Fibroblast of peridontal ligament (primary cell): ENCODE measurements at regions not wholly inside any gene's neighbourhood (a gene's known extent, or its start where the extent isn't known, plus 50 kb on each side); places are given as distances from the start of the nearest gene placed in this dataset.

ENCODE experiments used
- DNase-seq: peaks from one replicate; pipeline ENCODE4 v3.0.0-alpha.2; 2010; ENCODE audit errors: extremely low read depth

- no peak for DNase-seq
These were observed 374.4 kb upstream of the DDI1 start for GRCh38 chr11:103661991-103662390.

GRCh38 chr11:103662880-103663279, 373.6 kb upstream of the DDI1 start:
- no peak for DNase-seq

GRCh38 chr11:103668859-103669258, 367.6 kb upstream of the DDI1 start:
- DNase-seq = no peak

GRCh38 chr11:103671143-103671651, 365.2 kb upstream of the DDI1 start:
- DNase-seq = no peak

- DNase-seq = peak; percentile 70
These were observed 362.7 kb upstream of the DDI1 start for GRCh38 chr11:103673773-103674172.

- DNase-seq = no peak
These were observed 360.0 kb upstream of the DDI1 start for GRCh38 chr11:103676413-103676812.

GRCh38 chr11:103680826-103681225, 355.6 kb upstream of the DDI1 start:
- no peak for DNase-seq

GRCh38 chr11:103681855-103682254, 354.6 kb upstream of the DDI1 start:
- DNase-seq = no peak

GRCh38 chr11:103682318-103683184, 353.9 kb upstream of the DDI1 start:
- peak; percentile 85 for DNase-seq

- DNase-seq = no peak
These were observed 352.9 kb upstream of the DDI1 start for GRCh38 chr11:103683576-103683975.

GRCh38 chr11:103688924-103689323, 347.5 kb upstream of the DDI1 start:
- DNase-seq = no peak

GRCh38 chr11:103690356-103690755, 346.1 kb upstream of the DDI1 start:
- DNase-seq = peak; percentile 5

- no peak for DNase-seq
These were observed 340.3 kb upstream of the DDI1 start for GRCh38 chr11:103696123-103696522.

- DNase-seq = peak; percentile 31
These were observed 337.2 kb upstream of the DDI1 start for GRCh38 chr11:103699216-103699615.

GRCh38 chr11:103699656-103700055, 336.8 kb upstream of the DDI1 start:
- DNase-seq = no peak

GRCh38 chr11:103700622-103701021, 335.8 kb upstream of the DDI1 start:
- peak; percentile 38 for DNase-seq

- DNase-seq = no peak
These were observed 333.0 kb upstream of the DDI1 start for GRCh38 chr11:103703437-103703836.

GRCh38 chr11:103703954-103704353, 332.5 kb upstream of the DDI1 start:
- no peak for DNase-seq

GRCh38 chr11:103705642-103706041, 330.8 kb upstream of the DDI1 start:
- DNase-seq = no peak

GRCh38 chr11:103709371-103709770, 327.1 kb upstream of the DDI1 start:
- DNase-seq = no peak

GRCh38 chr11:103714246-103714645, 322.2 kb upstream of the DDI1 start:
- DNase-seq = peak; percentile 71

GRCh38 chr11:103716363-103716762, 320.1 kb upstream of the DDI1 start:
- DNase-seq = no peak

- no peak for DNase-seq
These were observed 309.2 kb upstream of the DDI1 start for GRCh38 chr11:103727262-103727661.

GRCh38 chr11:103729617-103730016, 306.8 kb upstream of the DDI1 start:
- peak; percentile 6 for DNase-seq
